HG03066 (cell line): ENCODE measurements at regions not wholly inside any gene's neighbourhood (a gene's known extent, or its start where the extent isn't known, plus 50 kb on each side); places are given as distances from the start of the nearest gene placed in this dataset.

Source experiments
- ATAC-seq: cut with Tn5 transposase; IDR thresholded peaks from one replicate; pipeline ENCODE4 v1.9.1; 2021; ENCODE audit warnings: low read depth; ENCODE audit not compliant: unreplicated experiment

- ATAC-seq: no peak
Observed at GRCh38 chr4:19729886-19730651, 521.6 kb upstream of the SLIT2 start.

- no peak for ATAC-seq
Observed at GRCh38 chr4:19728773-19729172, 522.9 kb upstream of the SLIT2 start.

- ATAC-seq: no peak
Observed at GRCh38 chr4:19727141-19727540, 524.6 kb upstream of the SLIT2 start.

DNA sequence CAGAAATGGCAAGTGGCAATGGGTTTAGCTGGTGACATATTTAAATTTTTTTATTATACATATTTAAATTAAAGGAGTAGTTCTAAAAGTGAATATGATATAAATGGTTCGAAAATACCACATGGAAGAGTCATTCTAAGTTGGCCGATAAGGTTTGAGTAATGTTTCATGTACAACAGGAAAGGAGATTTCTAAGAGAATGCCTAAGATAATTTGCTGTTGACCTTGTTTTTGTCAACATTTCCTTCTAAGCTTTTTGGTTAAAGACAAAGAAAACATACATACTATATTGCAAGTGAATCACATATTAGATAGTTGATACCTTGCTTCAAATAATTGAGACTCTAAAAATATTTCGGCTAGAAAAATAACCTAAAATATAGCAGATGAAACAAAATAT, 526.6 kb upstream of the SLIT2 start:
- ATAC-seq: no peak

- ATAC-seq: no peak
Observed at GRCh38 chr4:19722404-19722803, 529.3 kb upstream of the SLIT2 start.

DNA sequence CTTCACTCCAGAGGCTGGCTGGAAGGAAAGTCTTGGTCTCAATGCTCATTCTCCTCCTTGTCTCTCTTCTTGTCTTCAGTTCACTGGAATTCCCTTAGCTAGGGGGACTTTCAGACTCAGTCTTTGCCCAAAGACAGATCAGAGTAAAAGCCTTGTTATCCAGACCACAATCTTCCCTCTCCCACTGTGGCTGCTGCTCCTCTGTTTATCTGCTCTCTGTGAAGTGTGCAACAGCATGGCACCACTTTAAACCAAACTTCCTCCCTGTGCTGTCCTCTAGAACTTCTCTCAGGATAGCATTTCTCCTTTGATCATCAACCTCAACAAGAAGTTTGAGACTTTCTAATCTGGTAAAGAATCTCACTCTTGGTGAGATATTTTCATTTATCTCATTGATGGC, 530.1 kb upstream of the SLIT2 start:
- ATAC-seq: no peak

GRCh38 chr4:19720610-19721009, 531.1 kb upstream of the SLIT2 start:
- ATAC-seq: no peak

DNA sequence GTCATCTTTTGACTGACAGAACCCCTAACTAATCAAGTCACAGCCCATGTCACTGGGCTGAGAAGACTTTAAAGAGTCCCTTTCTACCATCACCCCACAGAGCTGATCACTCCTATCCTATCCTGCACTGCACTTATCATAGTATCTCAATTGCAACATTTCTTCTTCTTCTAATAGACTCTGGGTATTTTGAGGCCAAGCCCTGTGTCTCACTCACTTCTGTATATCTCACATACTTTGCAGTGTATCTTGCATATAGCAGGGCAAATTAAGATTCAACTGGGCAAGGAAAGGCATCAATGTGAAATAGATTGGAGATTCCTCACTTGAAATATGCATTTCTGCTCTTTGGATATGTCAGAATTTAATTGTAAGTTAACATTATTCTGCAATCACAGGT, 531.5 kb upstream of the SLIT2 start:
- ATAC-seq: no peak

GRCh38 chr4:19711871-19712270, 539.8 kb upstream of the SLIT2 start:
- no peak for ATAC-seq

DNA sequence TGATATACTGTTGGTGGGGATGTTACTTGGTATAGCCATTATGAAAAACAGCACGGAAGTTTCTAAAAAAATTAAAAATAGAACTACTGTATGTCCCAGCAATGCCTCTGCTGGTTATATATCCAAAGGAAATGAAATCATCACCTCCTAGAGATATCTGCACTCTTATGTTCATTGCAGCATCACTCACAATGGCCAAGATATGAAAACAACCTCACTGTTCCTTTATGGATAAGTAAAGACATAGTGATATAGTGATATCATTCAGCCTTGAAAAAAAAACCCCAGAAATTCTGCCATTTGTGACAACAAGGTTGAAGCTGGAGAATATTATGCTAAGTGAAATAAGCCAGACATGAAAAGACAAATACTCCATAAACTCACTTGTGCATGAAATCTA, 543.8 kb upstream of the SLIT2 start:
- ATAC-seq: no peak

- ATAC-seq: no peak
Observed at GRCh38 chr4:19703391-19703790, 548.3 kb upstream of the SLIT2 start.

- no peak for ATAC-seq
Observed at GRCh38 chr4:19700992-19701391, 550.7 kb upstream of the SLIT2 start.

GRCh38 chr4:19698961-19699360, 552.7 kb upstream of the SLIT2 start:
- no peak for ATAC-seq

GRCh38 chr4:19694812-19695211, 556.9 kb upstream of the SLIT2 start:
- no peak for ATAC-seq

GRCh38 chr4:19693936-19694570, 557.7 kb upstream of the SLIT2 start:
- no peak for ATAC-seq

- ATAC-seq: no peak
Observed at GRCh38 chr4:19689511-19689910, 562.2 kb upstream of the SLIT2 start.

DNA sequence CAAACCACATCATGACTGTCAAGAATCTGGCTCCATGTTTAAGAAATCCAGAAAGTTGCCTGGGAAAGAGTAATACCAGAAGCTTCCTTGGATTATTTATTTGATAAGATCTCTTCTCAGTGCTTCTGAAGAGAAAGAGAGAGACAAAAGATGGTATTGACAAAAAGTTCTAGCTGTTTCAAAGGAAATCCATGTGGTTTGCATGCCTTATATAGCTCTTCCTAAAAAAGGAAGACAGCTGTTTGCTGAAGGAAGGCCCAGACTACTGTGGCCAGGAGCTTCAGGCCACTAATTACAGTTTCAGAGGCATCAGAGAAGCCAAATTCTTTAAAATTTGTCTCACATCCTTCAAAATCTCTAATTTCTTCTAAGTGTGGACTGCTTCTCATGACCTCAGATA, 565.2 kb upstream of the SLIT2 start:
- no peak for ATAC-seq

- ATAC-seq: no peak
Observed at GRCh38 chr4:19684084-19684483, 567.6 kb upstream of the SLIT2 start.

DNA sequence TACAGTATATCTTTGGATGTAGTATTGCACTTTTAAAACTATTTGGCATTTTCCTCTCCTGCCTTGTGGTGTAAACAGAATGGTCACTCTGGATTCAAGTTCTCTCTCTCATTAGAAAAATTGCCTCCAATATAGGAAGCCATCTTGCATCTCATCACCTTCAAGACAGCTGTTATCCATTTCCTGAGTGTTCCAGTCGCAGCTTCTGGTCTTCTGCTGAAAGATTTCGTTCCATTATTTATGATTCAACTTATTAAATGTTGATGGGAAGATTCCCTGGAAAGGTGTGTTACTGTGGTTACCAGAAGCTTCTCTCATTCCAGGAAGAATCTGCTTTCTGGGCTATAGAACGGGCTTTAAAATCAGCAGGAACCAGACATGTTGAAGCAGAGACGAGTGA, 568.3 kb upstream of the SLIT2 start:
- no peak for ATAC-seq

GRCh38 chr4:19677211-19677610, 574.5 kb upstream of the SLIT2 start:
- ATAC-seq: no peak

- no peak for ATAC-seq
Observed at GRCh38 chr4:19675172-19675811, 576.4 kb upstream of the SLIT2 start.

GRCh38 chr4:19659101-19659500, 592.6 kb upstream of the SLIT2 start:
- ATAC-seq: no peak
